H9 (cell line): ENCODE measurements at regions not wholly inside any gene's neighbourhood (a gene's known extent, or its start where the extent isn't known, plus 50 kb on each side); places are given as distances from the start of the nearest gene placed in this dataset.

ENCODE experiments used
- DNase-seq: peaks from one replicate; pipeline ENCODE4 v3.0.0-alpha.2; 2017
- H2AFZ ChIP-seq: one replicate; pipeline ENCODE4 v1.6.1; 2013; ENCODE audit warnings: mild to moderate bottlenecking, low read length, control low read depth, moderate library complexity
- H2AK5ac ChIP-seq: 2 replicates; pipeline ENCODE4 v1.6.1; 2013; ENCODE audit warnings: low read length, control low read depth, mixed read lengths; ENCODE audit not compliant: insufficient read length
- H2BK120ac ChIP-seq: one replicate; pipeline ENCODE4 v1.6.1; 2013; ENCODE audit warnings: low read depth, mild to moderate bottlenecking, low read length, control low read depth, inconsistent platforms; ENCODE audit not compliant: poor library complexity, severe bottlenecking
- H2BK12ac ChIP-seq: 2 replicates; pipeline ENCODE4 v1.6.1; 2013; ENCODE audit warnings: low read length, control low read depth, mixed read lengths, low read depth; ENCODE audit not compliant: insufficient read length
- H2BK15ac ChIP-seq: 2 replicates; pipeline ENCODE4 v1.6.1; 2013; ENCODE audit warnings: low read depth, low read length, control low read depth
- H2BK20ac ChIP-seq: one replicate; pipeline ENCODE4 v1.6.1; 2013; ENCODE audit warnings: low read depth, mild to moderate bottlenecking, low read length, control low read depth, inconsistent platforms; ENCODE audit not compliant: poor library complexity, severe bottlenecking
- H2BK5ac ChIP-seq: 2 replicates; pipeline ENCODE4 v1.6.1; 2013; ENCODE audit warnings: low read length, control low read depth, mixed read lengths; ENCODE audit not compliant: insufficient read length
- H3K14ac ChIP-seq: 2 replicates; pipeline ENCODE4 v1.6.1; 2013; ENCODE audit warnings: low read length, control low read depth; ENCODE audit not compliant: insufficient read depth
- H3K18ac ChIP-seq: 2 replicates; pipeline ENCODE4 v1.6.1; 2013; ENCODE audit warnings: low read depth, mild to moderate bottlenecking, mixed read lengths, low read length, control low read depth; ENCODE audit not compliant: insufficient read length
- H3K23ac ChIP-seq: 2 replicates; pipeline ENCODE4 v1.6.1; 2013; ENCODE audit warnings: low read length, control low read depth, mixed read lengths, low read depth; ENCODE audit not compliant: insufficient read length
- H3K23me2 ChIP-seq: 2 replicates; pipeline ENCODE4 v1.6.1; 2013; ENCODE audit warnings: low read depth, mild to moderate bottlenecking, mixed read lengths, low read length, control low read depth; ENCODE audit not compliant: insufficient read length, poor library complexity, severe bottlenecking
- H3K27ac ChIP-seq: 2 replicates; pipeline ENCODE4 v1.5.1; 2013; ENCODE audit warnings: low read length, control low read depth, mixed read lengths, low read depth; ENCODE audit not compliant: insufficient read length
- H3K27me3 ChIP-seq: 2 replicates; pipeline ENCODE4 v1.6.1; 2013; ENCODE audit warnings: low read length, control low read depth, inconsistent platforms; ENCODE audit not compliant: insufficient read depth
- H3K4ac ChIP-seq: 2 replicates; pipeline ENCODE4 v1.6.1; 2013; ENCODE audit warnings: low read depth, mild to moderate bottlenecking, control low read depth, inconsistent platforms, low read length, moderate library complexity
- H3K4me1 ChIP-seq: 2 replicates; pipeline ENCODE4 v1.6.1; 2013; ENCODE audit warnings: low read length, control low read depth, inconsistent platforms; ENCODE audit not compliant: insufficient read depth
- H3K4me2 ChIP-seq: 2 replicates; pipeline ENCODE4 v1.6.1; 2013; ENCODE audit warnings: low read length, control low read depth, mixed read lengths; ENCODE audit not compliant: insufficient read length, insufficient read depth
- H3K56ac ChIP-seq: 2 replicates; pipeline ENCODE4 v1.6.1; 2013; ENCODE audit warnings: low read depth, mild to moderate bottlenecking, mixed read lengths, low read length, control low read depth; ENCODE audit not compliant: insufficient read length
- H3K79me1 ChIP-seq: 2 replicates; pipeline ENCODE4 v1.6.1; 2013; ENCODE audit warnings: low read depth, mild to moderate bottlenecking, moderate library complexity, low read length, control low read depth, inconsistent platforms; ENCODE audit not compliant: insufficient read depth, poor library complexity, severe bottlenecking
- H3K79me2 ChIP-seq: 2 replicates; pipeline ENCODE4 v1.6.1; 2013; ENCODE audit warnings: low read length, control low read depth, inconsistent platforms; ENCODE audit not compliant: insufficient read depth
- H3K9ac ChIP-seq: 2 replicates; pipeline ENCODE4 v1.6.1; 2013; ENCODE audit warnings: low read length, control low read depth, mixed read lengths; ENCODE audit not compliant: insufficient read length; ENCODE audit errors: extremely low read depth
- H3K9me3 ChIP-seq: one replicate; pipeline ENCODE4 v1.6.1; 2013; ENCODE audit warnings: low read depth, low read length, inconsistent platforms; ENCODE audit not compliant: control insufficient read depth
- H3T11ph ChIP-seq: one replicate; pipeline ENCODE4 v1.6.1; 2013; ENCODE audit warnings: mild to moderate bottlenecking, low read length, control low read depth, inconsistent platforms
- H4K20me1 ChIP-seq: one replicate; pipeline ENCODE4 v1.6.1; 2013; ENCODE audit not compliant: control insufficient read depth, insufficient read length, insufficient read depth
- H4K5ac ChIP-seq: 2 replicates; pipeline ENCODE4 v1.6.1; 2013; ENCODE audit warnings: low read depth, mild to moderate bottlenecking, mixed read lengths, low read length, control low read depth; ENCODE audit not compliant: insufficient read length
- H4K8ac ChIP-seq: replicated peaks from 2 replicates; pipeline ENCODE4 v1.6.1; 2013; ENCODE audit warnings: low read length, control low read depth, mixed read lengths, low read depth; ENCODE audit not compliant: insufficient read length
- H4K91ac ChIP-seq: 2 replicates; pipeline ENCODE4 v1.6.1; 2013; ENCODE audit warnings: low read depth, mild to moderate bottlenecking, moderate library complexity, mixed read lengths, low read length, control low read depth; ENCODE audit not compliant: insufficient read length
- H3K27ac Mint-ChIP-seq, 3 experiments: 2 replicates in 2 of 3; 3 replicates in 1 of 3; pipeline ENCODE4 v1.8.0; 2020 to 2021; ENCODE audit warnings: mixed read lengths in 3 of 3, mild to moderate bottlenecking in 1 of 3, moderate library complexity in 1 of 3
- H3K27me3 Mint-ChIP-seq: 2 replicates; pipeline ENCODE4 v1.8.0; 2021; ENCODE audit warnings: low read depth, mild to moderate bottlenecking, moderate library complexity, mixed read lengths
- H3K36me3 Mint-ChIP-seq, 3 experiments: 2 replicates in 2 of 3; 3 replicates in 1 of 3; pipeline ENCODE4 v1.8.0; 2020 to 2021; ENCODE audit warnings: low read depth in 3 of 3, mixed read lengths in 3 of 3; ENCODE audit not compliant: insufficient read depth in 1 of 3
- H3K4me1 Mint-ChIP-seq, 2 experiments: 2 replicates each; pipeline ENCODE4 v1.8.0; 2020; ENCODE audit warnings: mixed read lengths in 2 of 2
- H3K4me3 Mint-ChIP-seq, 2 experiments: 2 replicates in 1 of 2; 3 replicates in 1 of 2; pipeline ENCODE4 v1.8.0; 2020 to 2021; ENCODE audit warnings: mild to moderate bottlenecking in 2 of 2, mixed read lengths in 2 of 2, moderate library complexity in 1 of 2
- H3K9me3 Mint-ChIP-seq, 2 experiments: 2 replicates in 1 of 2; 3 replicates in 1 of 2; pipeline ENCODE4 v1.8.0; 2020; ENCODE audit warnings: mild to moderate bottlenecking in 2 of 2, mixed read lengths in 2 of 2, moderate library complexity in 1 of 2
- CTCF ChIP-seq: fragments of 200-600 bp; sonication (generic); conservative IDR thresholded peaks from 3 replicates; pipeline ENCODE4 v1.8.0; 2021; ENCODE audit warnings: antibody characterized with exemption, mild to moderate bottlenecking
- WGBS: extraction: QIAGEN DNeasy Blood & Tissue Kit; methylation state at CpG from one replicate; pipeline ENCODE4 v1.1.7; 2013; ENCODE audit warnings: missing lambda C conversion rate, low lambda C conversion rate, mixed read lengths; ENCODE audit not compliant: insufficient read length; ENCODE audit errors: extremely low coverage; 5-methylcytosine and 5-hydroxymethylcytosine counted together

GRCh38 chr9:24841993-24842392 is 296.3 kb upstream of the IZUMO3 start:
- Histone ChIP-seq H3K9me3 (no peaks in the 10 kb centered on the region), H3K18ac (no peak overlapping the region), H2BK15ac (no peak overlapping the region), H2BK12ac (no peak overlapping the region), H3K14ac (no peak overlapping the region), H2BK20ac (no peak overlapping the region), H3T11ph (no peak overlapping the region), H4K8ac (no peak overlapping the region), H3K9ac (no peak overlapping the region), H3K4me1 (no peaks in the 10 kb centered on the region), H3K23ac (no peak overlapping the region), H2BK5ac (no peak overlapping the region), H3K79me2 (no peaks in the 10 kb centered on the region), H3K27me3 (no peaks in the 10 kb centered on the region), H3K27ac (no peak overlapping the region), H3K4me2 (no peak overlapping the region), H2AK5ac (no peak overlapping the region), H3K79me1 (no peaks in the 10 kb centered on the region), H3K56ac (no peak overlapping the region), H3K4ac (no peak overlapping the region), H2AFZ (no peak overlapping the region), H2BK120ac (no peak overlapping the region), H4K5ac (no peak overlapping the region), H3K23me2 (no peaks in the 10 kb centered on the region), H4K91ac (no peak overlapping the region), H4K20me1 (no peaks in the 10 kb centered on the region)
- no peak overlapping the region for H3K4me3 Mint-ChIP-seq
- H3K36me3 Mint-ChIP-seq, result no peaks in the 10 kb centered on the region
- H3K27me3 Mint-ChIP-seq, result peaks cover 4% of the 10 kb centered on the region; the same call in 1 of the 2 replicates
- DNase-seq, result no peak
- no peak overlapping the region for H3K27ac Mint-ChIP-seq
- WGBS, result no CpG with 5 or more reads among the region's 4 CpGs
- no peak for TF ChIP-seq CTCF
- H3K9me3 Mint-ChIP-seq, result no peaks in the 10 kb centered on the region
- H3K4me1 Mint-ChIP-seq, result no peaks in the 10 kb centered on the region
